Endothelial cell of hepatic sinusoid (primary cell): ENCODE measurements at regions not wholly inside any gene's neighbourhood (a gene's known extent, or its start where the extent isn't known, plus 50 kb on each side); places are given as distances from the start of the nearest gene placed in this dataset.

Experiments
- in situ Hi-C: cut with HindIII; loops from 2 replicates; pipeline ENCODE4 v1.10.0; 2017; ENCODE audit warnings: low sequenced_read_pairs

GRCh38 chr1:95369985-95370690 lies 136.1 kb downstream of the RWDD3 start:
- in situ Hi-C loops = no loop called here

DNA sequence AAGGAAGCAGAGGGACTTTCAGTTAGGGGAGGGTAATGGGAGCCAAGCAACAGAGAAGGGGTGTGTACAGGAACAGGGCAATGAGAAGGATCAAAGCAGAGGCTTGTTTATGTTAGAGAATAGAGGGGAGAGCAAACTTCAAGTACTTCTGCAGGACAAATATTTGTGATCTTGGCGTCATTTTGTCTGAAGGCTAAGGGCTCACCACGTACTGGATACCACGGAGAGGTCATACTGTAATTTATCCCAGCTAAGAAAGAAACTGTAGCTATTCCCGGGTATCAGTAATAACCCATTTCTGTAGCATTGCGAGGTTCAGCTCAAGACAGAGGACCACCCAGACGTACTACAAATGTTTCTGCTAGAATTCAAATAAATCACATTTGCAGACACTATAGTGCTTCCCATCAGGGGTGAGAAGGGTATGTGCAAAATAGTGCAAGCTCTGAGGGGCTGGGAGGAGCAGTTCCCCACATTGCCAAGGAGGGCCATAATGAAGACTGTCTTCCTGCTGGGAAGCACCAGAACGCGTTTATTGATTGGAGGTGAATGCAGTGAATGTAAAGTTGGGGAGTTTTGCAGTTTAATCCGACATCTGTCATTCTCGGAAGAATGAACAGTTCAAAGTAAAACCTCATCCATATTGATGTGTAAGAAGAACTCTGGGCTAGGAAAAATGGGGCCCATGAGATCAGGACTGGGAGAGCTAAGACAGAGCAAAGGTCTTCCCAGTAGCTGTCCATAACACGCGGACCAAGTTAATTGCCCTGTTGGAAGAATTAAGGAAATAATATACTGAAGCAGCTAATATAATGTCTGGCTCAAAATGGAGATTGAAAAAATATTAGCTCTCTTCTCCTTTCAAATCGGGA lies 136.9 kb downstream of the RWDD3 start:
- in situ Hi-C loops = no loop called here

GRCh38 chr1:95371666-95372282 lies 137.8 kb downstream of the RWDD3 start:
- in situ Hi-C loops = no loop called here

- in situ Hi-C loops = no loop called here
These were observed 141.2 kb downstream of the RWDD3 start for GRCh38 chr1:95375174-95375573.

- in situ Hi-C loops = no loop called here
These were observed 146.9 kb downstream of the RWDD3 start for GRCh38 chr1:95380909-95381308.

GRCh38 chr1:95382000-95382786 lies 148.2 kb downstream of the RWDD3 start:
- in situ Hi-C loops = no loop called here

DNA sequence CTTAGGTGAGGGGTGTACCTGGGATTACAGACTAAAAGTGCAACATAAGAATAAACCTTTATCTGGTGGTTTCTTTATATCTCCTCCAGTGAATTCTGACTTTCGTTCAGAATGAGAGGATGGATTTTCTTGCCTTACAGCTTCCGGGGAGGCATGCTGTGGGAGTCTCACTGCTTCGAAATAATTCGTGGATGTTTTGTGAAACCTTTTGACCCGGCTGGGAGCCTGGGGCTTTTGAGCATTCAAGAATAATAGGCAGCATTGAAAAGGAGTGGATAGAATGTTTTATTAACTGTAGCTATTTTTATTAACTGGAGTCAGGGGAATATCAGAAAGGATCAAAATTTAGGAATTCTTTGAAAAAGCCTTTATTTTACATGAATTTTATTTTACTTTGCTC lies 149.1 kb downstream of the RWDD3 start:
- in situ Hi-C loops = no loop called here

DNA sequence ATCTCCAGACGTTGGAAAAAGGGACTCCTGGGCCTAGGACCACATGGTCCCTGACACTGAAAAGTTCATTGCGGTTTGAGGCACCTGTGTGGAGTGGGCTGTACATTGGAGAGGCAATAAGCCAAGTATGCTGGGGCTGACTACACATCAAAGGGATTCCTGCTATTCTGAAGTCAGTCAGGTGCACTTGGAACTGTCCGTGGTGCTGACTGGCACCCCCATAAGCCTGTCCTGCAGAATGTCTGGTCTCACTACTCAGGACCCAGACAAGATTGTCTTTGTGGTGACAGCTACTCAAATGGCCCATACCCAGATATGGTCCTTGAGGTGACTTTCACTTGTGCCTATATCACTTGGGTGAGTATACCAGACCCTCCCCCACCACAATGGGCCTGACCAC lies 150.6 kb downstream of the RWDD3 start:
- in situ Hi-C loops = no loop called here

GRCh38 chr1:95386371-95386770 lies 152.4 kb downstream of the RWDD3 start:
- in situ Hi-C loops = loop anchor here (5.0 kb wide), 1 partner anchor 44 kb away; no protein-coding TSS in a partner anchor

- in situ Hi-C loops = loop anchor here (5.0 kb wide), 1 partner anchor 45 kb away; no protein-coding TSS in a partner anchor
These were observed 152.9 kb downstream of the RWDD3 start for GRCh38 chr1:95386915-95387314.

GRCh38 chr1:95388031-95388430 lies 154.0 kb downstream of the RWDD3 start:
- in situ Hi-C loops = loop anchor here (5.0 kb wide), 1 partner anchor 46 kb away; no protein-coding TSS in a partner anchor

- in situ Hi-C loops = no loop called here
These were observed 159.4 kb downstream of the RWDD3 start for GRCh38 chr1:95393434-95393833.

- in situ Hi-C loops = no loop called here
These were observed 162.5 kb downstream of the RWDD3 start for GRCh38 chr1:95396557-95396956.

DNA sequence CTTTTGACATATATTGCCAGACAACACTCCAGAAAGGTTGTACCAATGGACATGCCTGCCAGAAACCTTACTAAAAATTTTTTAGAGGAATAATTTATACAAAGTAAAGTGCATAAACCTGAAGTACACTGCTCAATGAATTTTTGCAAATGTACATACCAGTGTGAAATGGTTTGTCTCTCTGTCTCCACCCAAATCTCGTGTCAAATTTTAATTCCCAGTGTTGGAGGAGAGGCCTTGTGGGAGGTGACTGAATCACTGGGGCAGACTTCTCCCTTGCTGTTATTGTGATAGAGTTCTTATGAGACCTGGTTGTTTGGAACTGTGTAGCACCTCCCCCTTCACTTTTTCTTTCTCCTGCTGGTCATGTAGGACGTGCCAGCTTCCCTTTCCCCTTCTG lies 168.8 kb downstream of the RWDD3 start:
- in situ Hi-C loops = no loop called here

- in situ Hi-C loops = no loop called here
These were observed 172.3 kb downstream of the RWDD3 start for GRCh38 chr1:95406279-95406678.

DNA sequence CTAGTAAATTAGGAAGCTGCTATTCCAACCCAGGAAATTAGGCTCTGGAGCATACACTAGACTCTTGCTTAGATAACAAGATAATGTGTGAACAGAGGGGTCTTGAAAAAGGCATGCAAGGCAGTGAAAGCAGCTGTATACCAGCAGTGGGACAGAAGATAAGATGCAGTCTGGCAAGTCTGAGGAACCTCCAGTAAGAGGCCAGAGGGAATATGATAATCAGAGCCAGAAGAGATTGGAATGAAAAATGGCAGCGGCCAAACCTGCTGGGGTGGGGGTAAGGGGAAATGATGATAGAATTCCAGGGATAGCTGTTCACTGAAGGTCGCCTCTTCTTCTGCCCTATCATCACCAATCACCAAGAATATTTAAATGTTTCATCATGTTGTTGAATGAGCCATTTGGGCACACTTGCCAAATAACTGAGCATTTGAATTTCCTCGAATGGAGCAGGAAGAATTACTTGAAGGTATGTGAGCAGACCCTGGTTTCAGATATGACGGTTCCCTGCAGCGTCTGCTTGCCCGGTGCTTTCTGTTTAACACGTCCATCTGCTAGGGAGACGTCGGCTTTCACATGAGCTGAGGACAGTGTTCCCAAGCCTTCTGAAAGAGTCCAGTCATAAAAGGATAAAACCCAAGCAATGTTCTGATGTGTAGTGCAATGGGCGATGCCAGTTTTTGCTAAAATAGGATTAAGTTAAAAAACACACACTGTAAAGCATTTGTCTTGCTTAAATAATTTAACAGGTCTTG lies 173.3 kb downstream of the RWDD3 start:
- in situ Hi-C loops = no loop called here

DNA sequence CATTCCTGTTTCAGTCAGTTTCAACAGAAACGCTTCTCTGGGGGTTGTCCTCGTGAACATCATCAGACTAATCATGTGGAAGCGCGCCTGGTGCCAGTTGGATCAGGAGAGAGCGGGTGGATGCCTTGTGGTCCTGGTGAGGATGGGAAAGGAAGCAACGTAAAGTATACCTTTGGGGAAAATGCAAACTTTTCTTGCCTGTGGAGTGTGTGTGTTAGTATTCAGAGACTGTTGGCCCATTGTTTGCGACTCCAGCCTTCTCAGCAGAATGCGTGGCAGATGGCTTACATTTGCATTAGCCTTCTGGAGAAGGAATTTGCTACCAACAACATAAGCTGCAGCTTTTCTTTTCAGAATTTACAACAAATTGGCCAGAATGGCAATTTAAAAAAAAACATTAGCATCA lies 173.9 kb downstream of the RWDD3 start:
- in situ Hi-C loops = no loop called here

DNA sequence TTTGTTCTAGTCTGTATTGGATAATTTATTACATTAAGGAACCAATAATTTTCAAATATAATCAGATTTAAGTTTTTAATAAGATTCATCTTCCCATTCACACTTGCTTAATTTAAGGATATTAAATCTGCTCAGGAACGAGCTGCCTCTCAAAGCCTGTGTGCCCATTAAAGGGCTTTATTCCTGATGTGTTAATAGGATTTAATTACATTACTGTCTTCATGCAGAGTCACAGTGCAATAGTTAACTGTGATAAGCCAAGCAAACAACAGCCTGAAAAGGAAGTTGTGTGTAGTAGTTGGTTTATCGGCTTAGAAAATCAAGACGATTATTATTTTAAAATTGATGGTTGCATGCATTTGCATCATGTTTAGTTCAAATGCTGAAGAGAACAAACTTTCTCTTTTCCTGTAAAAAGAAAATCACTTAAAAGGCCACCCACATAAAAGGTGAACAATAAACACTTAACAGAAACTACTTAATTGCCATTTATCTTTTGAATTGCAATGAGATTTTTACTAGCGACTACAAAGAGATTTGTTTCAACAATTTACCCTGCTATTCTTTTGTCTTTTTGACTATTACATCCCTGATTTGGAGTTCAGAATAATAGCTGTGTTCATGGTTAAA lies 174.6 kb downstream of the RWDD3 start:
- in situ Hi-C loops = no loop called here

- in situ Hi-C loops = no loop called here
These were observed 175.3 kb downstream of the RWDD3 start for GRCh38 chr1:95409276-95409675.

DNA sequence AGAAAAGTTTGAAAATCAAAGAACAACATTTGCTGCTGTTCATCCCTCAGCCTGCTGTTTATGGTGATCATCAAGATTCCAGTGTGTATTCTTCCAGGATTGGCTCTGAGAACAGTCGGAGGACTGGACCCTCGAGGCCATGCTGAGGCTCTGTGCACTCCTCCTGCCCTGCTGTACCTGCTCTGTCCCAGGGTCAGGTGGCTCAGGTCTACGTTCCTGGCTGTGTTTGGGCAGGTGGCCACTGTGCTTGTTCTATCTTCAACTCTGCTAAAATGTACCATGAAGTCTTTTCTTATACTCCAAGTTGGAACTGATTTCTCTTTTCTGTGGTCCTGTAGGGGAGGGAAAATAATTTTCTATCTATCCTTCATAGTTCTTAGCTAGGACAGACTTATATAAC lies 175.9 kb downstream of the RWDD3 start:
- in situ Hi-C loops = no loop called here
